ENCODE measurements at regions not wholly inside any gene's neighbourhood (a gene's known extent, or its start where the extent isn't known, plus 50 kb on each side); places are given as distances from the start of the nearest gene placed in this dataset.

- TF ChIP-seq, protein P1, sequence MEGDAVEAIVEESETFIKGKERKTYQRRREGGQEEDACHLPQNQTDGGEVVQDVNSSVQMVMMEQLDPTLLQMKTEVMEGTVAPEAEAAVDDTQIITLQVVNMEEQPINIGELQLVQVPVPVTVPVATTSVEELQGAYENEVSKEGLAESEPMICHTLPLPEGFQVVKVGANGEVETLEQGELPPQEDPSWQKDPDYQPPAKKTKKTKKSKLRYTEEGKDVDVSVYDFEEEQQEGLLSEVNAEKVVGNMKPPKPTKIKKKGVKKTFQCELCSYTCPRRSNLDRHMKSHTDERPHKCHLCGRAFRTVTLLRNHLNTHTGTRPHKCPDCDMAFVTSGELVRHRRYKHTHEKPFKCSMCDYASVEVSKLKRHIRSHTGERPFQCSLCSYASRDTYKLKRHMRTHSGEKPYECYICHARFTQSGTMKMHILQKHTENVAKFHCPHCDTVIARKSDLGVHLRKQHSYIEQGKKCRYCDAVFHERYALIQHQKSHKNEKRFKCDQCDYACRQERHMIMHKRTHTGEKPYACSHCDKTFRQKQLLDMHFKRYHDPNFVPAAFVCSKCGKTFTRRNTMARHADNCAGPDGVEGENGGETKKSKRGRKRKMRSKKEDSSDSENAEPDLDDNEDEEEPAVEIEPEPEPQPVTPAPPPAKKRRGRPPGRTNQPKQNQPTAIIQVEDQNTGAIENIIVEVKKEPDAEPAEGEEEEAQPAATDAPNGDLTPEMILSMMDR (conservative IDR thresholded peaks at IDR 0.05), result no peak
- no peak overlapping the region for H3K27ac ChIP-seq
Measured at GRCh38 chr13:39970177-39970846, 314.9 kb downstream of the COG6 start.

DNA sequence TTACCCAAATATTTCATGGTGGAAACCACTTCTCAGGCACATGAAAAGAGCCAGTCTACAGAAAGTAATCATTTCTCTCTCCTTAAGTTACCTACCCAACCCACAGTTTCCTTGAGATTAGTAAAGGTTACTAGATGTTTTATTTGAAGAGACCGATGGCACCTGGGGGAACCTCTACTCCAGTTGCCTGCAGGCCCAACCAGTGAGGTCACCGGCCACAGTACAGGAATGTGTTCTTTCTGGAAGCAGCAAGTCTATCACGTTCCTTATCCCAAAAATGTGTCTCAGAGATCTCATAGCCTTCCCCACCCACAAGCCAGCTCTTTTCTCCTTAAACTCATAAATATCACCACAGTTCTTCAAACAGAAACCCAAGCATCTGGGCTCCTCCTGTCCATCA lies 316.1 kb downstream of the COG6 start:
- H3K27ac ChIP-seq, result no peak overlapping the region
- TF ChIP-seq, protein P1 (conservative IDR thresholded peaks at IDR 0.05), result no peak

DNA sequence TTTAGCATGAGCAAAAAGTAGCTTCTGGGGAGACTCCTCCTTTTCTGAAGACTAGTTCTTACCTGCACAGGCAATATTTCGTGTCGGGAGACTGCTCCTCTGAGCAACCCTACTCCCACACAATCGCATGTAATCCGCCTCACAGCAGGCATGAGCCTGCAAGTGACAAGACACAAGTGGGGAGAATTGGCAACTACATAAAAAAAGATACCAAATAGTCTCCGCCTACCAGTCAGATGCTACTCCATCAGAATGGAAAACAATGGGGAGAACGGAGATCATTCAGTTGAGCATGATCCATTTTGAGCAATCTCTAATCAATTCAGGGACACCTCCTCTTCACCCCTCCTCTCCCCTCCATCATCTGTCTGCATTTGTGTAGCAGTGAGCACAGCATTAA lies 321.0 kb downstream of the COG6 start:
- no peak overlapping the region for H3K27ac ChIP-seq
- TF ChIP-seq, protein P1 (conservative IDR thresholded peaks at IDR 0.05), result no peak

DNA sequence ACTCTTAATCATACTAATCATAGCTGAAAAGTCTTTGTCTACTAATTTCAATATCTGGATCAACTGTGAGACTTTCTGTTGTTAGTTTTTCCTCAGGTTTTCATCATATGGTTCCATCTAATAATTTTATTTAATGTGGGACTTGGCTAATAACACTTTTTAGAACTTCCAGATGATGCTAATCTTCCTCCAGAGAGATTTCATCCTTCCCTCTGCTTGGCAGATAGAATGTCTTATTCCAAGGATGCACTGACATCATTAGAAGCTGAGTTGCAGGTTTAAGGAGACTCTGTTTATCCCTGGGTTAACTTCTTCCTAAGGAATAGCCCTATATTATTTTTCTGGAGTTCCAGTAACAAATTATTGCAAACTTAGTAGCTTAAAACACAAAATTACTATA lies 325.6 kb downstream of the COG6 start:
- TF ChIP-seq, protein P1 (conservative IDR thresholded peaks at IDR 0.05), result no peak
- H3K27ac ChIP-seq, result no peak overlapping the region

GRCh38 chr13:39982745-39983144 lies 327.3 kb downstream of the COG6 start:
- TF ChIP-seq, protein P1 (conservative IDR thresholded peaks at IDR 0.05), result no peak

DNA sequence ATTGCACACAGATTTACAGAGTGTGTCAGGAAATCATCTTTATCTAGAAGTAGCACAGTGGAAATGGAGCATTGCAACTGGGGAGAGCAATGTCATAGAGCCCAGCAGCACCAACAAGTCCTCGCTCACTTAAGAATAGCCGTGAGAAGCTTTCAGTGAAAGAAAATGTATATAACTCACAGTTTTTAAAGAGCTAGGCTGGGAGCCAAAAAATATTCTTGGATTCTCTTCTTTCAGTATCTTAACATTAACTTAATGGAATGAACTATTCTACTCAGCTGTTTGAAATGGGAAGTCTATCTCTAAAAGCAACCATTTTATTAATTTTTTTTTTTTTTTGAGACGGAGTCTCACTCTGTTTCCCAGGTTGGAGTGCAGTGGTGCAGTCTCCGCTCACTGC lies 329.6 kb downstream of the COG6 start:
- TF ChIP-seq, protein P1 (conservative IDR thresholded peaks at IDR 0.05), result no peak
- H3K27ac ChIP-seq, result no peak overlapping the region

More at GRCh38 chr13:39982745-39983144, 327.3 kb downstream of the COG6 start:
- H3K27ac ChIP-seq, result no peak overlapping the region

GRCh38 chr13:39988351-39988750 lies 332.9 kb downstream of the COG6 start:
- H3K27ac ChIP-seq, result no peak overlapping the region
- TF ChIP-seq, protein P1 (conservative IDR thresholded peaks at IDR 0.05), result no peak

All from VCaP (cell line).